ENCODE measurements at regions not wholly inside any gene's neighbourhood (a gene's known extent, or its start where the extent isn't known, plus 50 kb on each side); places are given as distances from the start of the nearest gene placed in this dataset.

- TF ChIP-seq CTCF (IDR thresholded peaks at IDR 0.05): no peak
- intact Hi-C loops (cut with DNase I): no loop called here
- Histone ChIP-seq H3K9me3 (no peaks in the 10 kb centered on the region), H3K4me3 (no peak overlapping the region), H3K27me3 (ENCODE audit: insufficient read depth in 3 of 3, low read length in 2 of 3) (no peaks in the 10 kb centered on the region), H3K4me1 (peaks cover 7% of the 10 kb centered on the region), H3K36me3 (ENCODE audit: insufficient read depth in 1 of 2, low read depth in 1 of 2) (no peaks in the 10 kb centered on the region), H3K27ac (no peak overlapping the region)
- WGBS, 3 donors: 41 to 57% (median 43%) methylated on average over 1 of the region's 1 CpG
- DNase-seq (no peak), ATAC-seq (no peak)
These were observed 356.0 kb upstream of the RBMS3 start for GRCh38 chr3:28924744-28925360.

GRCh38 chr3:28933337-28933736, 347.5 kb upstream of the RBMS3 start:
- Histone ChIP-seq H3K27me3 (ENCODE audit: insufficient read depth in 3 of 3, low read length in 2 of 3) (no peaks in the 10 kb centered on the region), H3K27ac (no peak overlapping the region), H3K4me1 (no peaks in the 10 kb centered on the region), H3K4me3 (no peak overlapping the region), H3K9me3 (no peaks in the 10 kb centered on the region), H3K36me3 (ENCODE audit: insufficient read depth in 1 of 2, low read depth in 1 of 2) (no peaks in the 10 kb centered on the region)
- ATAC-seq (no peak), DNase-seq (no peak)
- intact Hi-C loops (cut with DNase I): no loop called here
- 72 to 88% (median 84%) methylated on average over 4 of the region's 4 CpGs for WGBS, 3 donors
- no peak for TF ChIP-seq CTCF (IDR thresholded peaks at IDR 0.05)

GRCh38 chr3:28934126-28934813, 346.6 kb upstream of the RBMS3 start:
- DNase-seq (no peak), ATAC-seq (no peak)
- Histone ChIP-seq H3K9me3 (no peaks in the 10 kb centered on the region), H3K27ac (no peak overlapping the region), H3K27me3 (ENCODE audit: insufficient read depth in 3 of 3, low read length in 2 of 3) (no peaks in the 10 kb centered on the region), H3K4me1 (no peaks in the 10 kb centered on the region), H3K36me3 (ENCODE audit: insufficient read depth in 1 of 2, low read depth in 1 of 2) (no peaks in the 10 kb centered on the region), H3K4me3 (no peak overlapping the region)
- no peak for TF ChIP-seq CTCF (IDR thresholded peaks at IDR 0.05)
- intact Hi-C loops (cut with DNase I): no loop called here
- 66 to 77% (median 71%) methylated on average over 3 of the region's 3 CpGs for WGBS, 3 donors

- H3K27me3 ChIP-seq (ENCODE audit: insufficient read depth in 3 of 3, low read length in 2 of 3): no peaks in the 10 kb centered on the region
- intact Hi-C loops (cut with DNase I): no loop called here
- no peaks in the 10 kb centered on the region for H3K9me3 ChIP-seq
- WGBS, 3 donors: 79 to 86% (median 86%) methylated on average over 2 of the region's 2 CpGs
- H3K4me3 ChIP-seq: no peak overlapping the region
- H3K4me1 ChIP-seq: peaks cover 2% of the 10 kb centered on the region
- H3K27ac ChIP-seq: no peak overlapping the region
- no peak for TF ChIP-seq CTCF (IDR thresholded peaks at IDR 0.05)
- no peaks in the 10 kb centered on the region for H3K36me3 ChIP-seq (ENCODE audit: insufficient read depth in 1 of 2, low read depth in 1 of 2)
- DNase-seq (no peak), ATAC-seq (no peak)
These were observed 345.7 kb upstream of the RBMS3 start for GRCh38 chr3:28935146-28935545.

- H3K9me3 ChIP-seq: no peaks in the 10 kb centered on the region
- no peak for TF ChIP-seq CTCF (IDR thresholded peaks at IDR 0.05)
- peaks cover 12% of the 10 kb centered on the region for H3K4me1 ChIP-seq
- intact Hi-C loops (cut with DNase I): no loop called here
- WGBS, 3 donors: 73 to 85% (median 76%) methylated on average over 2 of the region's 2 CpGs
- no peak overlapping the region for H3K27ac ChIP-seq
- H3K4me3 ChIP-seq: no peak overlapping the region
- no peaks in the 10 kb centered on the region for H3K36me3 ChIP-seq (ENCODE audit: insufficient read depth in 1 of 2, low read depth in 1 of 2)
- DNase-seq (no peak), ATAC-seq (no peak)
- H3K27me3 ChIP-seq (ENCODE audit: insufficient read depth in 3 of 3, low read length in 2 of 3): no peaks in the 10 kb centered on the region
These were observed 344.7 kb upstream of the RBMS3 start for GRCh38 chr3:28936154-28936553.

Data from psoas muscle (tissue), 7 donors.